ENCODE measurements at regions not wholly inside any gene's neighbourhood (a gene's known extent, or its start where the extent isn't known, plus 50 kb on each side); places are given as distances from the start of the nearest gene placed in this dataset.

- ChIA-PET CTCF (ENCODE audit: unreplicated experiment) (no interaction called here), POLR2A (no interaction called here)
- Histone ChIP-seq H3K9me3 (ENCODE audit: low read length) (no peaks in the 10 kb centered on the region), H4K20me1 (ENCODE audit: insufficient read depth, low read length) (no peaks in the 10 kb centered on the region), H3K4me1 (ENCODE audit: insufficient read depth, low read length, poor library complexity, severe bottlenecking) (no peaks in the 10 kb centered on the region), H3K27ac (ENCODE audit: low read depth, low read length, poor library complexity, severe bottlenecking) (no peak overlapping the region), H3K4me3 (ENCODE audit: low read depth, low read length, poor library complexity, severe bottlenecking) (no peak overlapping the region), H3K4me2 (ENCODE audit: low read length) (no peak overlapping the region), H2AFZ (ENCODE audit: low read length) (no peak overlapping the region), H3K9me2 (ENCODE audit: insufficient read depth, low read length) (no peaks in the 10 kb centered on the region), H3K79me2 (ENCODE audit: insufficient read depth, low read depth, low read length) (no peaks in the 10 kb centered on the region), H3K36me3 (ENCODE audit: insufficient read depth, low read length) (no peaks in the 10 kb centered on the region)
- BruUV-seq (replicated peaks): no TSS peak
- TF ChIP-seq CTCF (conservative IDR thresholded peaks at IDR 0.05; ENCODE audit: low read length) (no peak), EZH2phosphoT487 (IDR thresholded peaks at IDR 0.05; ENCODE audit: borderline replicate concordance, low read depth, low read length) (no peak)
- DNase-seq (ENCODE audit: low spot score): no peak
- intact Hi-C loops (cut with micrococcal nuclease; ENCODE audit: unreplicated experiment): no loop called here
These were observed 116.5 kb upstream of the ADARB2 start for GRCh38 chr10:1853801-1854200.

- no peaks in the 10 kb centered on the region for H3K4me1 ChIP-seq (ENCODE audit: insufficient read depth, low read length, poor library complexity, severe bottlenecking)
- BruUV-seq (replicated peaks): no TSS peak
- no peaks in the 10 kb centered on the region for H3K9me3 ChIP-seq (ENCODE audit: low read length)
- POLR2A ChIA-PET: no interaction called here
- no peaks in the 10 kb centered on the region for H3K79me2 ChIP-seq (ENCODE audit: insufficient read depth, low read depth, low read length)
- H3K9me2 ChIP-seq (ENCODE audit: insufficient read depth, low read length): no peaks in the 10 kb centered on the region
- no peak overlapping the region for H3K27ac ChIP-seq (ENCODE audit: low read depth, low read length, poor library complexity, severe bottlenecking)
- CTCF ChIA-PET (ENCODE audit: unreplicated experiment): no interaction called here
- no peaks in the 10 kb centered on the region for H3K36me3 ChIP-seq (ENCODE audit: insufficient read depth, low read length)
- no peaks in the 10 kb centered on the region for H4K20me1 ChIP-seq (ENCODE audit: insufficient read depth, low read length)
- no peak overlapping the region for H2AFZ ChIP-seq (ENCODE audit: low read length)
- intact Hi-C loops (cut with micrococcal nuclease; ENCODE audit: unreplicated experiment): no loop called here
- DNase-seq (ENCODE audit: low spot score): no peak
- H3K4me2 ChIP-seq (ENCODE audit: low read length): no peak overlapping the region
- TF ChIP-seq EZH2phosphoT487 (IDR thresholded peaks at IDR 0.05; ENCODE audit: borderline replicate concordance, low read depth, low read length) (no peak), CTCF (conservative IDR thresholded peaks at IDR 0.05; ENCODE audit: low read length) (no peak)
- H3K4me3 ChIP-seq (ENCODE audit: low read depth, low read length, poor library complexity, severe bottlenecking): no peak overlapping the region
These were observed 115.5 kb upstream of the ADARB2 start for GRCh38 chr10:1852841-1853240.

GRCh38 chr10:1851762-1852161, 114.4 kb upstream of the ADARB2 start:
- H4K20me1 ChIP-seq (ENCODE audit: insufficient read depth, low read length): no peaks in the 10 kb centered on the region
- TF ChIP-seq EZH2phosphoT487 (IDR thresholded peaks at IDR 0.05; ENCODE audit: borderline replicate concordance, low read depth, low read length): no peak
- no peak for TF ChIP-seq CTCF (conservative IDR thresholded peaks at IDR 0.05; ENCODE audit: low read length)
- H3K79me2 ChIP-seq (ENCODE audit: insufficient read depth, low read depth, low read length): no peaks in the 10 kb centered on the region
- no peaks in the 10 kb centered on the region for H3K9me3 ChIP-seq (ENCODE audit: low read length)
- no peaks in the 10 kb centered on the region for H3K4me1 ChIP-seq (ENCODE audit: insufficient read depth, low read length, poor library complexity, severe bottlenecking)
- H3K4me2 ChIP-seq (ENCODE audit: low read length): no peak overlapping the region
- H3K9me2 ChIP-seq (ENCODE audit: insufficient read depth, low read length): no peaks in the 10 kb centered on the region
- no TSS peak for BruUV-seq (replicated peaks)
- H3K4me3 ChIP-seq (ENCODE audit: low read depth, low read length, poor library complexity, severe bottlenecking): no peak overlapping the region
- H3K36me3 ChIP-seq (ENCODE audit: insufficient read depth, low read length): no peaks in the 10 kb centered on the region
- no peak overlapping the region for H2AFZ ChIP-seq (ENCODE audit: low read length)
- H3K27ac ChIP-seq (ENCODE audit: low read depth, low read length, poor library complexity, severe bottlenecking): no peak overlapping the region
- intact Hi-C loops (cut with micrococcal nuclease; ENCODE audit: unreplicated experiment): no loop called here
- no peak for DNase-seq (ENCODE audit: low spot score)
- ChIA-PET POLR2A (no interaction called here), CTCF (ENCODE audit: unreplicated experiment) (no interaction called here)
